ENCODE measurements at regions not wholly inside any gene's neighbourhood (a gene's known extent, or its start where the extent isn't known, plus 50 kb on each side); places are given as distances from the start of the nearest gene placed in this dataset.

DNA sequence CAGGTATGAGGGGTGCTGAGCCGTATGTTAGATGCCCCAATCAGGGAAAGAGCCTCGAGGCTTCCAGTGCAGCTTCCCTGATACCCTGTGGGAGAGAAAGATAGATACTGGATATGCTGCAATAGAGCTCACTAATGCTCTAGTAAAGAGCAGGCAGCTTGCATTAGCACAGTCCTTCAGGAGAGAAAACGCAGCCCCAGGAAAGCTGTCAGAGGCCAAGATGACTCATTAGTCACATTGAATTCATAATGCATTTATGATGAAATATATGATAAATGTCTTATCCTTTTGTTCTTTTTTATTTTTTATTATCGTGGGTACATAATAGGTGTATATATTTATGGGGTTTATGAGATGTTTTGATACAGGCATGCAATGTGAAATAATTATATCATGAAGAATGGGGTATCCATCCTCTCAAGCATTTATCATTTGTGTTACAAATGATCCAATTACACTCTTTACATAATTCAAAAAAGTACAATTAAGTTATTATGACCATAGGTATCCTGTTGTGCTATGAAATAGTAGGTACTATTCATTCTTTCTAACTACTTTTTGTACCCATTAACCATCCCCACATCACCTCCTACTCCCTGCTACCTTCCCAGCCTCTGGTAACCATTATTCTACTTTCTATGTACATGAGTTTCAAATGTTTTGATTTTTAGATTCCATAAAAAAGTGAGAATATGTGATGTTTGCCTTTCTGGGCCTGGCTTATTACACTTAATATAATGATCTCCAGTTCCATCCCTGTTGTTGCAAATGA is 94.5 kb upstream of the TOP3B start:
- ATAC-seq (ENCODE audit: low read depth in 2 of 2), result no peak
- H3K4me3 Mint-ChIP-seq, result no peak overlapping the region
- H3K9me3 Mint-ChIP-seq, result peaks cover 0 to under 1% (median 0%) of the 10 kb centered on the region in 7 donors
- DNase-seq, result no peak
- H3K4me1 Mint-ChIP-seq, result peaks cover 9 to 31% (median 30%) of the 10 kb centered on the region in 3 donors
- H3K27me3 Mint-ChIP-seq, result no peaks in the 10 kb centered on the region
- no peaks in the 10 kb centered on the region for H3K36me3 Mint-ChIP-seq
- H3K27ac Mint-ChIP-seq, result peak overlapping the region in 1 of 6 donors; percentile 22

- Mint-ChIP-seq H3K36me3 (no peaks in the 10 kb centered on the region), H3K27me3 (no peaks in the 10 kb centered on the region), H3K4me1 (peaks cover 9 to 29% (median 26%) of the 10 kb centered on the region in 3 donors), H3K4me3 (no peak overlapping the region), H3K9me3 (peaks cover 0 to 2% (median 0%) of the 10 kb centered on the region in 7 donors), H3K27ac (peak overlapping the region in 2 of 6 donors; percentile 57 to 82)
- ATAC-seq (ENCODE audit: low read depth in 2 of 2) (no peak), DNase-seq (no peak)
These were observed 93.8 kb upstream of the TOP3B start for GRCh38 chr22:22076361-22076760.

- ATAC-seq (ENCODE audit: low read depth in 2 of 2), result no peak
These were observed 93.0 kb upstream of the TOP3B start for GRCh38 chr22:22075382-22076163.

GRCh38 chr22:22074634-22075381 is 92.2 kb upstream of the TOP3B start:
- Mint-ChIP-seq H3K4me1 (peaks cover 9 to 23% (median 16%) of the 10 kb centered on the region in 3 donors), H3K9me3 (peaks cover 0 to 2% (median 0%) of the 10 kb centered on the region in 7 donors), H3K27me3 (no peaks in the 10 kb centered on the region), H3K4me3 (peak overlapping the region in 2 of 8 donors; percentile 16 to 51), H3K27ac (peak overlapping the region in 3 of 6 donors; percentile 24 to 63 (median 35)), H3K36me3 (no peaks in the 10 kb centered on the region)
- ATAC-seq (ENCODE audit: low read depth in 2 of 2) (no peak), DNase-seq (no peak)

More at GRCh38 chr22:22075382-22076163, 93.0 kb upstream of the TOP3B start:
- Mint-ChIP-seq H3K4me3 (peak overlapping the region in 1 of 8 donors; percentile 16), H3K27ac (peak overlapping the region in 3 of 6 donors; percentile 44 to 63 (median 57)), H3K4me1 (peaks cover 9 to 25% (median 21%) of the 10 kb centered on the region in 3 donors), H3K9me3 (peaks cover 0 to 2% (median 0%) of the 10 kb centered on the region in 7 donors), H3K36me3 (no peaks in the 10 kb centered on the region), H3K27me3 (no peaks in the 10 kb centered on the region)
- no peak for DNase-seq

GRCh38 chr22:22073769-22074561 is 91.4 kb upstream of the TOP3B start:
- H3K36me3 Mint-ChIP-seq, result no peaks in the 10 kb centered on the region
- DNase-seq (no peak), ATAC-seq (ENCODE audit: low read depth in 2 of 2) (no peak)
- peak overlapping the region in 3 of 6 donors; percentile 35 to 95 (median 44) for H3K27ac Mint-ChIP-seq
- H3K9me3 Mint-ChIP-seq, result peaks cover 0 to 2% (median 0%) of the 10 kb centered on the region in 7 donors
- peaks cover 9 to 29% (median 16%) of the 10 kb centered on the region in 3 donors for H3K4me1 Mint-ChIP-seq
- H3K4me3 Mint-ChIP-seq, result no peak overlapping the region
- H3K27me3 Mint-ChIP-seq, result no peaks in the 10 kb centered on the region

GRCh38 chr22:22072169-22072836 is 89.7 kb upstream of the TOP3B start:
- DNase-seq, result no peak

GRCh38 chr22:22071455-22071854 is 88.9 kb upstream of the TOP3B start:
- no peak overlapping the region for H3K4me3 Mint-ChIP-seq
- H3K4me1 Mint-ChIP-seq, result peaks cover 9 to 26% (median 16%) of the 10 kb centered on the region in 3 donors
- no peaks in the 10 kb centered on the region for H3K36me3 Mint-ChIP-seq
- no peak overlapping the region for H3K27ac Mint-ChIP-seq
- no peak for DNase-seq
- peaks cover 0 to 2% (median 0%) of the 10 kb centered on the region in 7 donors for H3K9me3 Mint-ChIP-seq
- H3K27me3 Mint-ChIP-seq, result no peaks in the 10 kb centered on the region
- ATAC-seq (ENCODE audit: low read depth in 2 of 2), result no peak

More at GRCh38 chr22:22072169-22072836, 89.7 kb upstream of the TOP3B start:
- H3K4me3 Mint-ChIP-seq, result no peak overlapping the region
- peaks cover 9 to 31% (median 16%) of the 10 kb centered on the region in 3 donors for H3K4me1 Mint-ChIP-seq
- H3K27ac Mint-ChIP-seq, result peak overlapping the region in 1 of 6 donors; percentile 49
- no peaks in the 10 kb centered on the region for H3K36me3 Mint-ChIP-seq
- no peak for ATAC-seq (ENCODE audit: low read depth in 2 of 2)
- peaks cover 0 to 2% (median 0%) of the 10 kb centered on the region in 7 donors for H3K9me3 Mint-ChIP-seq
- H3K27me3 Mint-ChIP-seq, result no peaks in the 10 kb centered on the region

- ATAC-seq (ENCODE audit: low read depth in 2 of 2), result no peak
These were observed 87.8 kb upstream of the TOP3B start for GRCh38 chr22:22070371-22070824.

GRCh38 chr22:22069450-22070370 is 87.1 kb upstream of the TOP3B start:
- Mint-ChIP-seq H3K4me3 (no peak overlapping the region), H3K27ac (peak overlapping the region in 1 of 6 donors; percentile 49), H3K4me1 (peaks cover 6 to 18% (median 6%) of the 10 kb centered on the region in 3 donors), H3K36me3 (no peaks in the 10 kb centered on the region), H3K27me3 (no peaks in the 10 kb centered on the region), H3K9me3 (peaks cover 0 to 2% (median 0%) of the 10 kb centered on the region in 7 donors)
- ATAC-seq (ENCODE audit: low read depth in 2 of 2) (no peak), DNase-seq (no peak)

More at GRCh38 chr22:22070371-22070824, 87.8 kb upstream of the TOP3B start:
- H3K4me3 Mint-ChIP-seq, result no peak overlapping the region
- peak overlapping the region in 1 of 6 donors; percentile 28 for H3K27ac Mint-ChIP-seq
- H3K36me3 Mint-ChIP-seq, result no peaks in the 10 kb centered on the region
- peaks cover 0 to 2% (median 0%) of the 10 kb centered on the region in 7 donors for H3K9me3 Mint-ChIP-seq
- H3K4me1 Mint-ChIP-seq, result peaks cover 9 to 23% (median 13%) of the 10 kb centered on the region in 3 donors
- no peaks in the 10 kb centered on the region for H3K27me3 Mint-ChIP-seq
- no peak for DNase-seq

- ATAC-seq (ENCODE audit: low read depth in 2 of 2), result no peak
- H3K4me1 Mint-ChIP-seq, result peaks cover 0 to 13% (median 0%) of the 10 kb centered on the region in 3 donors
- H3K27ac Mint-ChIP-seq, result no peak overlapping the region
- no peaks in the 10 kb centered on the region for H3K27me3 Mint-ChIP-seq
- no peak for DNase-seq
- no peaks in the 10 kb centered on the region for H3K36me3 Mint-ChIP-seq
- H3K4me3 Mint-ChIP-seq, result no peak overlapping the region
- H3K9me3 Mint-ChIP-seq, result peaks cover 0 to 2% (median 0%) of the 10 kb centered on the region in 7 donors
These were observed 86.1 kb upstream of the TOP3B start for GRCh38 chr22:22068657-22069056.

DNA sequence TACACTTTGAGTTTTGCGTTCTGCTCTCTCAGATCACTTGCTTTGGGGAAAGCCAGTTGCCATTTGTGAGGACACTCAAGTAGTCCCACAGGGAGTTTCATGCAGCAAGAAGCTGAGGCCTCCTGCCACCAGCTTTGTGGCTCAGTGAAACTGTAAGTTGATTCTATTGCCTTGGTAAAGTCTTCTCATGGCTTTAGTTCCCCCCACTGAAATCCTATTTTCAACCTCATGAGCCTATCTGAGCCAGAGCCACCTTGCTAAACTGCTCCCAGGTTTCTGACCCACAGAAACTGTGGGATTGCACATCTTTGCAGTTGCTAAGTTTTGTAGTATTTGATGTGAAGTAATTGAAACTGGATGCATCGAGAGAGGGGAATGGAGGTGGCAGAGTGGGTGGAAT is 85.4 kb upstream of the TOP3B start:
- ATAC-seq (ENCODE audit: low read depth in 2 of 2), result no peak

More for the DNA sequence above, 85.4 kb upstream of the TOP3B start:
- DNase-seq, result no peak
- peaks cover 0 to 13% (median 0%) of the 10 kb centered on the region in 3 donors for H3K4me1 Mint-ChIP-seq
- no peak overlapping the region for H3K4me3 Mint-ChIP-seq
- H3K36me3 Mint-ChIP-seq, result no peaks in the 10 kb centered on the region
- no peaks in the 10 kb centered on the region for H3K27me3 Mint-ChIP-seq
- H3K27ac Mint-ChIP-seq, result peak overlapping the region in 1 of 6 donors; percentile 3
- peaks cover 0 to 2% (median 0%) of the 10 kb centered on the region in 7 donors for H3K9me3 Mint-ChIP-seq
